Liver (tissue), 3 donors: ENCODE measurements at regions not wholly inside any gene's neighbourhood (a gene's known extent, or its start where the extent isn't known, plus 50 kb on each side); places are given as distances from the start of the nearest gene placed in this dataset.

ENCODE experiments used
- ATF3 ChIP-seq: IDR thresholded peaks from 2 replicates; pipeline ENCODE4 v1.6.1; 2016; ENCODE audit warnings: antibody characterized with exemption
- CTCF ChIP-seq: fragments of 150-350 bp; IDR thresholded peaks from 2 replicates; pipeline ENCODE4 v1.5.1; 2017; ENCODE audit warnings: improper control_type of control experiment, low read depth, low read length; ENCODE audit not compliant: missing input control
- JUND ChIP-seq, 2 donors: IDR thresholded peaks; 2 replicates each; pipeline ENCODE4 v1.6.1; 2016; ENCODE audit warnings: antibody characterized with exemption in 2 of 2
- MAX ChIP-seq: IDR thresholded peaks from 2 replicates; pipeline ENCODE4 v1.6.1; 2016; ENCODE audit warnings: antibody characterized with exemption
- RAD21 ChIP-seq, 2 donors: IDR thresholded peaks; 2 replicates each; pipeline ENCODE4 v1.6.1; 2016; ENCODE audit warnings: antibody characterized with exemption in 2 of 2, mild to moderate bottlenecking in 2 of 2
- REST ChIP-seq: IDR thresholded peaks from 2 replicates; pipeline ENCODE4 v1.6.1; 2016; ENCODE audit warnings: antibody characterized with exemption, mild to moderate bottlenecking
- RXRA ChIP-seq, 2 donors: IDR thresholded peaks; 2 replicates each; pipeline ENCODE4 v1.6.1; 2017 to 2018; ENCODE audit warnings: antibody characterized with exemption in 2 of 2, mild to moderate bottlenecking in 1 of 2
- SP1 ChIP-seq: IDR thresholded peaks from 2 replicates; pipeline ENCODE4 v1.6.1; 2018; ENCODE audit warnings: antibody characterized with exemption, mild to moderate bottlenecking
- TAF1 ChIP-seq: conservative IDR thresholded peaks from 2 replicates; pipeline ENCODE4 v1.6.1; 2016; ENCODE audit warnings: antibody characterized with exemption, mild to moderate bottlenecking
- YY1 ChIP-seq: IDR thresholded peaks from 2 replicates; pipeline ENCODE4 v1.6.1; 2016; ENCODE audit warnings: antibody characterized with exemption, mild to moderate bottlenecking
- ZBTB33 ChIP-seq: IDR thresholded peaks from 2 replicates; pipeline ENCODE4 v1.6.1; 2016; ENCODE audit warnings: antibody characterized with exemption
- donor health status: healthy.
- donor health status: healthy.

- no peak for TF ChIP-seq CTCF
- TF ChIP-seq REST, result no peak
- TF ChIP-seq RAD21 (IDR thresholded peaks at IDR 0.05), result no peak
- TF ChIP-seq ATF3, result no peak
- no peak for TF ChIP-seq YY1
- no peak for TF ChIP-seq ZBTB33
- TF ChIP-seq RXRA (IDR thresholded peaks at IDR 0.05), result no peak
- TF ChIP-seq MAX, result no peak
- TF ChIP-seq SP1, result no peak
- no peak for TF ChIP-seq TAF1
- TF ChIP-seq JUND (IDR thresholded peaks at IDR 0.05), result no peak
Measured at GRCh38 chr9:80899208-80899607, 790.1 kb downstream of the TLE1 start.
